Medulla oblongata (tissue), 1 donor: ENCODE measurements at regions not wholly inside any gene's neighbourhood (a gene's known extent, or its start where the extent isn't known, plus 50 kb on each side); places are given as distances from the start of the nearest gene placed in this dataset.

Experiments
- DNase-seq: peaks from one replicate; pipeline ENCODE4 v3.0.0-alpha.2; 2015; ENCODE audit errors: extremely low spot score

GRCh38 chr1:232249861-232250777 is 379.8 kb downstream of the SIPA1L2 start:
- DNase-seq: no peak

DNA sequence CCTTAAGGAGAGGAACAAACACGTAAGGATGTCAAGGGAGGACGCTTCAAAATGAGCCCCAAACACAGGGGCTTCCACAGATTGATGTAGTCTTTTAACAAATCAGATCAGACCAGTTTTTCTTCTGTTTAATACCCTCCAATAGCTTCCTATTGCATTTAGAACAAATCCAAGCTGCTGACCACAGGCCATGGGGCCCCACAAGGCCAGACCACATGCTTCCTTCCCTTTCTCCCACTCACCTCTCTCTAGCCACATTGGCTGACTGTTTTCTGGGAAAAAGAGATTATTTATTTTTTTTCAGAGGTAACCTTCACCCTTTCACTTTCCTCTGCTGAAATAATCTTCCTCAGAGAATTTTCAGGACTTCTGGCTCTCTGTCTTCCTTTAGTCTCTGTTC is 380.6 kb downstream of the SIPA1L2 start:
- DNase-seq: peak; percentile 6

DNA sequence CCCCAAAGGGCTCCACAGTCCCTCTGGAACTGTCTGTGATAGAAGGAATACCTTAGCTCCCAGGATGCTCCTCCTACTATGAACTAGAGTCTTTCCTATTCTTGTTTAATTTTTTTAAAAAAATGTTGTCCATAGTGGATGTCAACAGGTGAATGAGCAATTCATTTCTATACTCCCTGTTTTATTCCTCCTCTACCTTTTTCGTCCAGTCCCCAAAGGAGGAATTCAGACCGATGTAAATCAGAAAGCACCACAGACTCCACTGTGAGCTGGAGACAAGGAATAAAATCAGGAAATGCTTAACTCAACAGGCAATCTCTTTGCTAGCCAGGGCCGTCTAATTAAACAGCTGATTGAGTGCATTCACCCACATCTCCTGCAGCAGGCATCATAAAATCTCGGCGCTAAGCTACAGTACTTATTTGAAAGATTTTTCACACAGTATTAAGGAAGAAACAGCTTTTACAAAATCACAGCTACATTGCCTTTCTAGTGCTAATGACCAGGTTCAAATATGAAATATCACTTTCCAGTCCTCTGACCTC is 381.6 kb downstream of the SIPA1L2 start:
- no peak for DNase-seq

DNA sequence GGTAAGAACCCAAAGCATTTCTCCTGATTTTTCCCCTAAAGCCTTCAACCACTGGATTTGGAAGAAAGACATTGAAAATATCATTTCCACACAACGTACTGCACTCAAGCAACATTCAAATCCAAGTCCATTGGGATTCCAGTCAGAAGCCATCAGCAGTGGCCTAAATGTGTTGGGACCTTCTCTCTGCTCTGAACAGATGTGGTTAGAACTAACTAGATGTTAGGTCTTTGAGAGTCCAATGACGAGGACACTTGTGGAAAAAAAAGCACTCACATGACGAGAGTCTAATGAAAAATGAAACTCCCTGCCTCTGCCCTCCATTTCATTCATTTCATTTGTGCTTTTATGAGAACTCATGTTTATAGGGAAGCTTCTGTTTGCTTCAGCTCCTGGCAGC is 382.3 kb downstream of the SIPA1L2 start:
- DNase-seq: no peak

DNA sequence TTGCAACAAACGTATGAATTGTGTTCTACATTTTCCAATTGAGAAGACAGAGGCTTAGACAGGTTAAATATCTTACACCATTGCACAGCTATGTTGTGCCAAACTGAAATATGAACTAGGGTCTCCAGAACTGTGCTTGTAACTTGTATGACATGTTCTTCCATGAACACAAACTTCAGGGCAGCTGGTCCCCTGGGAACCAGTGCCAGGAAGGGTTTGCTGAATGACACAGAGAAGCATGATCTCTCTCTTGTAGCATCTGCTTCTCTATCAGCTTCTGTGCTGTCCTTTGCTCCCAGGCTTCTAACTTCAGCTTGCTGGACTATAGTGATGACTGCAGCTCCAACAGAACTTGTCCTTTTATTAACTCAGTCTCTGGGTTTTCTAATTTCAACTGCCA is 385.5 kb downstream of the SIPA1L2 start:
- DNase-seq: no peak

DNA sequence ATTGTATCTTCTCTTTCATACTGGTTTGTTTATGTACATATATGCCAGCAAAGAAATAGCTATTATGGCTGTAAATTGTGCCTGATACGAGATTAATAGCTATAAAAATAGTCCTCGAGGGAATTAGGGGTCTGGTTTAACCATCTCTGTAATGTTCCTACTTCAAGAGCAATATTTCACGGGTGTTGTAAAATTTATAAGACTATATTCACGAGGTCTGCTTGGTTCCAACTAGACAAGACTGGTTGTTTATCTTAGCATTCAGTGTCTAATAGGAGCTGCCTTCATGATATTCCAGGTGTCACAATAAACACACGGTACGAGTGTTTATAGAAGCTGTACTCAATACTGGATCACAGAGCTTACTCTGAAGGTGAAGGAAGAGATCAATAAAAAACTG is 389.9 kb downstream of the SIPA1L2 start:
- no peak for DNase-seq

- no peak for DNase-seq
Observed at GRCh38 chr1:232239522-232239921, 390.4 kb downstream of the SIPA1L2 start.

DNA sequence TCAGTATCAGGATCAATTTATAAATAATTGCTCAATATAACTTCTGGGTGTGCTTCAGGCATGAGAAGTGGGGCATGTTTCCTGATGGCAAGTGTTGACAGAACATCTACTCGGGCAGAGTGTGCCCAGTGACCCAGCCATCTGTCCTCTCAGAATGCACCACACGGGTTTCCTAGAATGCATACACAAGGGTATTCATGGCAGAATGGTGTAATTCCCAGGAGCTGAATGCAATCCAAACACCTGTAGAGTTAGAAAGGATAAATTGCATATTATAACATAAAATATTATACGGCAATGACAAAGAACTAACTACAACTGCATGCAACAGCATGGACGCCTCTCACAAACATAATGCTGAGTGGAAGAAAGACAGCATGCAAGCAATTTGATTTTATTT is 391.9 kb downstream of the SIPA1L2 start:
- no peak for DNase-seq

DNA sequence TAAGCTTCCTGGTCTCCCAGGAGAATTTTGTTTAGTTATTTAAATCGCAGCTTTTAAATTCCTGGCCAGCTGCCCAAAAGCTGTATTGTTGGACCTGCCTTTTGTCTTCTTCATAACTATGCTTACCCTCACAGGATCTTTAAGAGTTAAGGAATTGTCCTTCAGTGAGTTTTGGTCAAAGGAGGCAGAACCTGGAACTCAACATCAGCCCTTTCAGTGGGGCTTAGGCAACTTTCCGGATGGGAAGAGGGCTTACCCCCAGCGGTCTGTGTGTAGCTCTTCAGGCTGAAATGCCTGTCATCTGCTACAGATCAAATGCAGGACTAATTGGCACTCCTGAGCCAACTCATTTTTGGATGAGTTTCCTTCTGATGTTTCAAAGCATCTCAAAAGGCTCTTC is 402.6 kb downstream of the SIPA1L2 start:
- DNase-seq: no peak

DNA sequence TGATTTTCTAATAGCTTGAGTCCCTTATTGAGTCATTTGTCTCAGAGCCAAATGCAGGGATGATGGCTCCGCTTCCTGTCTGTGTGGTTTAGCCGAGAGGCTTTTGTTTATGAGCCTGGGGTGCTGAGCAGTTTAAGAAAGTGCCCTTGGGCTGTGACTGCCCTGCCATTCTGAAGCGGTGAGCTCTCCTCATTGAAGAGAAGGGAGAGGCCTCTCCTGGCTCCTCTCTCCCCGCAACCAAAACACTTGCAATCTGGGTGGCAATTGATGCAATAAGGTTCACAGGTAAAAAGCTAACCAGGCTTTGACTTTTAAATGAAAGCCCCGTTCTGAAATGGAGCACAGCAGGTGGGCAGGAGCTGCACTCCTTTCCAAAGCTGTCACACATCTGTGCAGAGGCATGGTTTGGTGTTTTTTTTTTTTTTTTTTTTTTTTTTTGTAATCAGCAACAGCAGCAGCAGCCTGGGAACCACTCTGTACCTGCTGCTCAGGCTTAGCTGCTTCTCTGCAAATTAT is 403.7 kb downstream of the SIPA1L2 start:
- DNase-seq: no peak

DNA sequence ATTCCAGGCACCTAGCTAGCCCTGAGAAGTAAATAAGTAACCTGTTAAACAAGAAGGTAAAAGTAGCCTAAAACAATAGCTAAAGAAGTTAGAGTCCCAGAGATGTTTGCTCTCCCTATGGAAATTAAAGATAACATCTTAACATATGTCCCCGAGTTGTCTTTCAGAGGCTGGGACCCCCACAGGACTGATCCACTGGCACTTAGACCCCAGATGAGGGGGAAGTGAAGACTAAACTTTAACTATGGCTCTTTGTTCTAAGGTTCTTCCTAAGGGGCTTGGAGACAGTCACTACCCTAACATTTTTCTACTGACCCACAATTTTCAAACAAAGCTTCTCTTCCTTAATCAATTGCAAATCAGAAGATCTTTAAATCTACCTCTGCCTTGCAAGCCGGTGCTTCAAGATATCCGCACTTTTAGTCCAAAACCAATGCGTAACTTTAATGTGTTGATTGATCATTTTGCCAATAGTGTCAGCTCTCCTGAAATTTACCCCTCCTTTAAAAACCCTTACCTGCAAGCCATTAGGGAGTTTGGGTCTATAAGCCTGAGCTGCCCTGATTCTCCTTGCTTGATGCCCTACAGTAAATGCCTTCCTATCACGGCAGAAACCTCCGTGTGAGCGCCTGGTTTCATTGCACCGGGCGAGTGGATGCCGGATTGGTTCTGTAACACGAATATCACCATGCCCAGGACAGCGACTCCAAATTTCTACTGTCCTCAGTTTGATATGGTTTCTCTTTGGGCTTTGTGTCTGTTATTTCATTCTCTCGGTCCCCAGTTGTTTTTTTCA is 404.4 kb downstream of the SIPA1L2 start:
- no peak for DNase-seq

DNA sequence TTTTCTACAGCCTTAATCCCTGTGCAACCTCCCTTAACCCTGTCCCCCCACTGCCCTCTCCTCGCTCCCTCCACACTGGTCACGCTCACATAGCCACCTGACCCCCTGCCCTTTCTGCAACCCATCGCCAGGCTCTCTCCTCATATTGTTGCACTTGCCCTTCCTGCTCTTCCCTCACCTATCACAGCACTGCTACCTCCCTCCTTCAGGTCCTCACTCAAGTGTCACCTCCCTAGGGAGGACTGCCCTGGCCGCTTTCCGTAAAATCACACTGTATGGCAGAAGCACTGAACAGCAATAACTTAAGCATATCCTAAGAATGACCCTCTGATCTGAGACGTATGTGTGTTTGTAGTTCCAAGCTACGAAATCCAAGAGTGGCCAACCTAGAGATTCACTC is 406.0 kb downstream of the SIPA1L2 start:
- no peak for DNase-seq

DNA sequence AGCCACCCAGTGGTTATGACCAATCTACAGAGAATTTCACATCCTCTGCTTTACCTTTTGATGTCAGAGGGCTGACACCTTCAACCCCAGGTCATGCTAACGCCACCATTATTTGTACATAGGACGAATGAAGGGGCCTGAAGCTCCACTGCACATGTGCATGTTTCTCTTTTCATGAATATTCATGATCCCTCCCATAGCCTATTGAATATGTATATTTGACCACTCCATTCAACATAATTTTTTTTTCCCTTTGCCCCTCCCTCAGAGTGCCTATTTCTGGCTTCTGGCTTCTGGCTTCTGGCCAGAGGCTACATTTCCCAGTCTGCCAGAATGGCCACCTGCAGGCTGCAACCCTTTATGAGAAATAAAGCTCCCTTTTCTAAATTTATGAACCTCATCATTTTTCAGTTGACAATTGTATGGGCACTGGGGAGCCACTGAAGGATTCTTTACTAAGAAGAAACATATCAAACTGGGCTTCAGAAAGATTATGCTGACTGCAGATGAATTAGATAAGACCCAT is 406.7 kb downstream of the SIPA1L2 start:
- DNase-seq: no peak

DNA sequence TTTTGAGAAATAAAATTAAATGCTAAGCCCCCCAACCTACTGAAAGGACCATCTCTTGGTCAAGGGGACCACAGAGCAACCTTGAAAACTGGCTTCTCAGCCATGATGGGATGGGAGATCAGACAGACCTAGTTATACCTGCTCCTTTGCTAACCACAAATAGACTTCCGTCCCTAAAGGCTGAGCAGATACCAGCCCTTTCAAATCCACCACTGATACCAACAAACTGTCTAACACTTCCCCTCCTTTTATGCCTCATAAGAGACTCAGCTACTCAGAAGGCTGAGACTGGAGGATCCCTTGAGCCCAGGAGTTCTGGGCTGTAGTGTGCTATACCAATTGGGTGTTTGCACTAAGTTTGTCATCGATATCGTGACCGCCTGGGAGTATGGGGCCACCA is 407.3 kb downstream of the SIPA1L2 start:
- no peak for DNase-seq

DNA sequence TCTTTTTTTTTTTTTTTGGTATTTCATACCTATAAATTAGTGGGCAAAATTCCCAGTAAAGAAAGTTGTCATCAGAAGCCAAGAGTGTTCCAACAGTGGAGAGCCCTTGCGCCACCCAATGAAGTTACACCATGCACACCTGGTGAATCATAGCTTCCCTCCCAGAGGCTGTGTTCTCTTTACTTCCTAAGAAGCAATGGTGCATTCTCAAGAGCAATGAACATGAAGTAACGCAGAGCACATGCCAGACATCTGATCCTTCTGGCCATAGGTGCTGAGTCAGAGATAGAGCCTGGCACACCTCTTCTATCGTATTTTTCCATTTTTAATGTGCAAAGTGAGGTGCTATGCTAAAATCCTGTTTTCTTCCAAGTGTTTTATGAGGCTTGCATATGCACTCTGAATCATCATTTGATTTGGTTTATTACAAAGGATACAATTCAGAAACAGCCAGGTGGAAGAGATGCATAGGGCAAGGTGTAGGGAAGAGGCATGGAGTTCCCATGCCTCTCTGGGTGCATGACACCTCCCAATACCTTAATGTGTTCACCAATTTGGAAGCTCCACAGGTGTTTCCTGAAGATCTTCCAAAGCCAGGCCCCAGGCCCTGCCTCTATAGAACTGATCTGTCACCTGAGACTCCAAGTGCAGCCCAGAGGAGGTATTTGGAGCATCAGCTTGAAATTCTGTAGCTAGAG is 408.0 kb downstream of the SIPA1L2 start:
- no peak for DNase-seq

DNA sequence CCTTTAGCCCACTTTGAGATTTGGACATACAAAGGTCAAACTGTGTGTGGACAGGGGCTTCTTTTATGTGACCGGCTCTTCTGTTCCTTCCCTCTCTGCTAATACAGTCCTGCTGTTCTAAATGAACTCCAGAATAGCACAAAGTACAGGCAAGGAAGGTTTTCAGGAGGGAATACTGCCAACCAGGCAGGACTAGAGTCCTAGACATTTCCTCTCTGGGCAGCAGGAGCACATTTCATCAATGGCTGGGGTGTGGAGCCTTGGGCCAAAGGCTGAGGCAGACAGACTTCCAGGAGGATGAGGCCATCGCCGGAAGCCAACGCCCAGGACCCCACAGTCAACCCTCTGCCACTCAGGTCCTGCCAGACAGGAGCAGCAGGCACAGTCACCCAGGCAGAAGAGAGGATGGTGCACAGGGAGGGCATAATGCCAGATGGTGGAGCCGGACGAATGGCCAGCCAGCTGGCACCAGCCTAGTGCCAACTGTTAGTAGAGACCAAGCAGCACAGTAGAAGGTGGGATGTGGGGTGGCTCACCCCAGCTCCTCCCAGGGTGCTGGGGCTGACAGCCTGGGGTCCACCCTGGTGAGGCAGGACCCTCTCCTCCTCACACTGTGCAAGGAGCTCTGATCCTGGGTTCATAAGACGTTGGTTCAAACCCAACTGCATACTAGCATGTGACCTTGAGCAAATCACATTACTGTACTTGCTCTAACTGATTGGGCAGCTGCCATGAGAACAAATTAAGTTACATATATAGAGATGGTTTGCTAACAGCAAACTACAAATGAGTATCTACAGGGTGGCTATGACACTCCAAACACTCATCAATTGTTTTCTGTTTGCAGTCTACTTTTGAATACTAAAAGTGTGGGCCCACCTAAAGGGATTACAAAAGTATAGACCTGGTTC is 410.7 kb downstream of the SIPA1L2 start:
- DNase-seq: no peak

DNA sequence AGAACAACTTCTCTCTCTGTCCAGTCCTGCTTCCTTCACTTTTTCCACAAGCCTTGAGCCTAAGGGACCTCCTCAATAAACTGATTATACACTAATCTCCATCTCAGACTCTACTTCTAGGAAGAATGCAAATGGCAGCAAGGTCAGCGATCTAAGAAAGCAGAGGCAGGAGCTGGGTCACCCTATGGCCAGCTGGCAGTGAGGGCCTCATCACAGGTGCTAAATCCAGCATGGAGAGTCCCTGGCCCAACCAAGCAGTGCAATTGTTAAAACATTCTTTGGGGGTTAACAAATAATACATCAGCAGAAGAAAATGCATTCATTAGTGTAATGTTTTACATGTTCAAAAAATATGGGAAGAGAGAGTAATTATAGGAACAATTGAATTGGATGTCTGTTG is 416.0 kb downstream of the SIPA1L2 start:
- DNase-seq: no peak

GRCh38 chr1:232212253-232212652 is 417.7 kb downstream of the SIPA1L2 start:
- DNase-seq: no peak

GRCh38 chr1:232211149-232211548 is 418.8 kb downstream of the SIPA1L2 start:
- DNase-seq: no peak

DNA sequence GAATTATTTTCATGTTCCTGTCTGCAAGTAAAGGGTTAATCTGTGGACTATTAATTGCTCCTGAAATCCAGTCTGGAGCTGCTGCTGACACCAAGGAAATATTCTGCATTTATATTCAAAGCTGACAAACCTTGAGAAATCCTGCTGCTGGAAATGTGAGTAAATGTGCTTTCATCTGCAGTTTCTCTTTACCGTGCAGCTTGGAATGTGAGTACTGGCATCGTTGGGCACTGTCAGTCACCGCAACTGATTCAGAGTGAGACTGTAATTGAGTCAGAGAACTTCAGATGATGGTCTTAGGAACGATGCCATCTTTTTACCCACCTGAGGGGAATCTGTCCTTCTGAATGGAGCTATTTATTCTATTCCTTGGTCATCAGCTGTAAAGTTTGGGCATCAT is 420.6 kb downstream of the SIPA1L2 start:
- DNase-seq: no peak
